ENCODE measurements at regions not wholly inside any gene's neighbourhood (a gene's known extent, or its start where the extent isn't known, plus 50 kb on each side); places are given as distances from the start of the nearest gene placed in this dataset.

- TF ChIP-seq RXRA (IDR thresholded peaks at IDR 0.05; ENCODE audit: insufficient read depth, low read depth, low read length) (no peak), TAF1 (IDR thresholded peaks at IDR 0.05; ENCODE audit: low read depth, low read length) (no peak), RNF2 (IDR thresholded peaks at IDR 0.05; ENCODE audit: borderline replicate concordance, low read depth, low read length, missing control alignments, poor library complexity, severe bottlenecking) (no peak), CBX5 (IDR thresholded peaks at IDR 0.05; ENCODE audit: low read depth, low read length) (no peak)
- TF ChIP-seq, protein P1, sequence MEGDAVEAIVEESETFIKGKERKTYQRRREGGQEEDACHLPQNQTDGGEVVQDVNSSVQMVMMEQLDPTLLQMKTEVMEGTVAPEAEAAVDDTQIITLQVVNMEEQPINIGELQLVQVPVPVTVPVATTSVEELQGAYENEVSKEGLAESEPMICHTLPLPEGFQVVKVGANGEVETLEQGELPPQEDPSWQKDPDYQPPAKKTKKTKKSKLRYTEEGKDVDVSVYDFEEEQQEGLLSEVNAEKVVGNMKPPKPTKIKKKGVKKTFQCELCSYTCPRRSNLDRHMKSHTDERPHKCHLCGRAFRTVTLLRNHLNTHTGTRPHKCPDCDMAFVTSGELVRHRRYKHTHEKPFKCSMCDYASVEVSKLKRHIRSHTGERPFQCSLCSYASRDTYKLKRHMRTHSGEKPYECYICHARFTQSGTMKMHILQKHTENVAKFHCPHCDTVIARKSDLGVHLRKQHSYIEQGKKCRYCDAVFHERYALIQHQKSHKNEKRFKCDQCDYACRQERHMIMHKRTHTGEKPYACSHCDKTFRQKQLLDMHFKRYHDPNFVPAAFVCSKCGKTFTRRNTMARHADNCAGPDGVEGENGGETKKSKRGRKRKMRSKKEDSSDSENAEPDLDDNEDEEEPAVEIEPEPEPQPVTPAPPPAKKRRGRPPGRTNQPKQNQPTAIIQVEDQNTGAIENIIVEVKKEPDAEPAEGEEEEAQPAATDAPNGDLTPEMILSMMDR (IDR thresholded peaks at IDR 0.05; ENCODE audit: control extremely low read depth in 1 of 3, insufficient read depth in 1 of 3, low read depth in 1 of 3, low read length in 3 of 3): no peak
- TF ChIP-seq, protein P2, sequence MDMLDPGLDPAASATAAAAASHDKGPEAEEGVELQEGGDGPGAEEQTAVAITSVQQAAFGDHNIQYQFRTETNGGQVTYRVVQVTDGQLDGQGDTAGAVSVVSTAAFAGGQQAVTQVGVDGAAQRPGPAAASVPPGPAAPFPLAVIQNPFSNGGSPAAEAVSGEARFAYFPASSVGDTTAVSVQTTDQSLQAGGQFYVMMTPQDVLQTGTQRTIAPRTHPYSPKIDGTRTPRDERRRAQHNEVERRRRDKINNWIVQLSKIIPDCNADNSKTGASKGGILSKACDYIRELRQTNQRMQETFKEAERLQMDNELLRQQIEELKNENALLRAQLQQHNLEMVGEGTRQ (IDR thresholded peaks at IDR 0.05; ENCODE audit: low read length): no peak
- TF ChIP-seq, protein P3, sequence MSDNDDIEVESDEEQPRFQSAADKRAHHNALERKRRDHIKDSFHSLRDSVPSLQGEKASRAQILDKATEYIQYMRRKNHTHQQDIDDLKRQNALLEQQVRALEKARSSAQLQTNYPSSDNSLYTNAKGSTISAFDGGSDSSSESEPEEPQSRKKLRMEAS (IDR thresholded peaks at IDR 0.05): no peak
- TF ChIP-seq, protein P4, sequence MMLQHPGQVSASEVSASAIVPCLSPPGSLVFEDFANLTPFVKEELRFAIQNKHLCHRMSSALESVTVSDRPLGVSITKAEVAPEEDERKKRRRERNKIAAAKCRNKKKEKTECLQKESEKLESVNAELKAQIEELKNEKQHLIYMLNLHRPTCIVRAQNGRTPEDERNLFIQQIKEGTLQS (IDR thresholded peaks at IDR 0.05; ENCODE audit: insufficient read depth, low read depth, low read length): no peak
- TF ChIP-seq, protein P5, sequence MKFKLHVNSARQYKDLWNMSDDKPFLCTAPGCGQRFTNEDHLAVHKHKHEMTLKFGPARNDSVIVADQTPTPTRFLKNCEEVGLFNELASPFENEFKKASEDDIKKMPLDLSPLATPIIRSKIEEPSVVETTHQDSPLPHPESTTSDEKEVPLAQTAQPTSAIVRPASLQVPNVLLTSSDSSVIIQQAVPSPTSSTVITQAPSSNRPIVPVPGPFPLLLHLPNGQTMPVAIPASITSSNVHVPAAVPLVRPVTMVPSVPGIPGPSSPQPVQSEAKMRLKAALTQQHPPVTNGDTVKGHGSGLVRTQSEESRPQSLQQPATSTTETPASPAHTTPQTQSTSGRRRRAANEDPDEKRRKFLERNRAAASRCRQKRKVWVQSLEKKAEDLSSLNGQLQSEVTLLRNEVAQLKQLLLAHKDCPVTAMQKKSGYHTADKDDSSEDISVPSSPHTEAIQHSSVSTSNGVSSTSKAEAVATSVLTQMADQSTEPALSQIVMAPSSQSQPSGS (IDR thresholded peaks at IDR 0.05; ENCODE audit: low read length): no peak
Measured at GRCh38 chr2:58502931-58503330, 261.8 kb upstream of the FANCL start.
